ENCODE measurements at regions not wholly inside any gene's neighbourhood (a gene's known extent, or its start where the extent isn't known, plus 50 kb on each side); places are given as distances from the start of the nearest gene placed in this dataset.

- TF ChIP-seq CTBP1 (IDR thresholded peaks at IDR 0.05; ENCODE audit: borderline replicate concordance) (no peak), ELF4 (IDR thresholded peaks at IDR 0.05) (no peak), SP1 (IDR thresholded peaks at IDR 0.05) (no peak), L3MBTL2 (conservative IDR thresholded peaks at IDR 0.05) (no peak), ZNF384 (IDR thresholded peaks at IDR 0.05) (no peak), ARNT (IDR thresholded peaks at IDR 0.05) (no peak), NFRKB (IDR thresholded peaks at IDR 0.05) (no peak), FOXA1 (IDR thresholded peaks at IDR 0.05) (no peak), FOXM1 (IDR thresholded peaks at IDR 0.05; ENCODE audit: borderline replicate concordance) (no peak), BHLHE40 (IDR thresholded peaks at IDR 0.05; ENCODE audit: borderline replicate concordance) (no peak), TARDBP (IDR thresholded peaks at IDR 0.05) (no peak), PKNOX1 (IDR thresholded peaks at IDR 0.05) (no peak), SUZ12 (IDR thresholded peaks at IDR 0.05) (no peak), HDGF (IDR thresholded peaks at IDR 0.05; ENCODE audit: borderline replicate concordance) (no peak), FOXK2 (IDR thresholded peaks at IDR 0.05) (no peak), LEF1 (IDR thresholded peaks at IDR 0.05; ENCODE audit: borderline replicate concordance) (no peak)
- no peak for DNase-seq (ENCODE audit: extremely low spot score)
- CTCF ChIA-PET = no interaction called here
- POLR2A ChIA-PET = no interaction called here
Observed at GRCh38 chr18:14905350-14905749, 157.4 kb downstream of the ANKRD30B start.

- TF ChIP-seq ELF4 (IDR thresholded peaks at IDR 0.05) (no peak), BHLHE40 (IDR thresholded peaks at IDR 0.05; ENCODE audit: borderline replicate concordance) (no peak), ARNT (IDR thresholded peaks at IDR 0.05) (no peak)
- no peak for DNase-seq (ENCODE audit: extremely low spot score)
- CTCF ChIA-PET = no interaction called here
- POLR2A ChIA-PET = no interaction called here
Observed at GRCh38 chr18:14905979-14906378, 158.0 kb downstream of the ANKRD30B start.

- POLR2A ChIA-PET = no interaction called here
- TF ChIP-seq ELF4 (IDR thresholded peaks at IDR 0.05) (no peak), BHLHE40 (IDR thresholded peaks at IDR 0.05; ENCODE audit: borderline replicate concordance) (no peak), HDGF (IDR thresholded peaks at IDR 0.05; ENCODE audit: borderline replicate concordance) (no peak), CTBP1 (IDR thresholded peaks at IDR 0.05; ENCODE audit: borderline replicate concordance) (no peak), NFRKB (IDR thresholded peaks at IDR 0.05) (no peak), FOXK2 (IDR thresholded peaks at IDR 0.05) (no peak), SP1 (IDR thresholded peaks at IDR 0.05) (no peak), SUZ12 (IDR thresholded peaks at IDR 0.05) (no peak), ZNF384 (IDR thresholded peaks at IDR 0.05) (no peak), ARNT (IDR thresholded peaks at IDR 0.05) (no peak)
- CTCF ChIA-PET = no interaction called here
- no peak for DNase-seq (ENCODE audit: extremely low spot score)
Observed at GRCh38 chr18:14907420-14907819, 159.4 kb downstream of the ANKRD30B start.

GRCh38 chr18:14908541-14908940 is 160.6 kb downstream of the ANKRD30B start:
- TF ChIP-seq ELF4 (IDR thresholded peaks at IDR 0.05) (no peak), BHLHE40 (IDR thresholded peaks at IDR 0.05; ENCODE audit: borderline replicate concordance) (no peak), ZNF384 (IDR thresholded peaks at IDR 0.05) (no peak), CTBP1 (IDR thresholded peaks at IDR 0.05; ENCODE audit: borderline replicate concordance) (no peak), TARDBP (IDR thresholded peaks at IDR 0.05) (no peak), LEF1 (IDR thresholded peaks at IDR 0.05; ENCODE audit: borderline replicate concordance) (no peak), ARNT (IDR thresholded peaks at IDR 0.05) (no peak), FOXK2 (IDR thresholded peaks at IDR 0.05) (no peak), SP1 (IDR thresholded peaks at IDR 0.05) (no peak), FOXM1 (IDR thresholded peaks at IDR 0.05; ENCODE audit: borderline replicate concordance) (no peak), SUZ12 (IDR thresholded peaks at IDR 0.05) (no peak), HDGF (IDR thresholded peaks at IDR 0.05; ENCODE audit: borderline replicate concordance) (no peak), L3MBTL2 (conservative IDR thresholded peaks at IDR 0.05) (no peak)
- POLR2A ChIA-PET = no interaction called here

GRCh38 chr18:14912967-14913366 is 165.0 kb downstream of the ANKRD30B start:
- no peak for TF ChIP-seq TARDBP (IDR thresholded peaks at IDR 0.05)
- no peak for TF ChIP-seq HDGF (IDR thresholded peaks at IDR 0.05; ENCODE audit: borderline replicate concordance)
- TF ChIP-seq NFRKB (IDR thresholded peaks at IDR 0.05) = no peak
- TF ChIP-seq CTBP1 (IDR thresholded peaks at IDR 0.05; ENCODE audit: borderline replicate concordance) = no peak
- TF ChIP-seq SUZ12 (IDR thresholded peaks at IDR 0.05) = no peak
- no peak for TF ChIP-seq BHLHE40 (IDR thresholded peaks at IDR 0.05; ENCODE audit: borderline replicate concordance)
- TF ChIP-seq FOXA1 (IDR thresholded peaks at IDR 0.05) = no peak
- no peak for TF ChIP-seq ELF4 (IDR thresholded peaks at IDR 0.05)
- TF ChIP-seq LEF1 (IDR thresholded peaks at IDR 0.05; ENCODE audit: borderline replicate concordance) = no peak
- no peak for TF ChIP-seq ZNF384 (IDR thresholded peaks at IDR 0.05)
- TF ChIP-seq ARNT (IDR thresholded peaks at IDR 0.05) = no peak
- no peak for DNase-seq (ENCODE audit: extremely low spot score)
- ChIA-PET CTCF (no interaction called here), POLR2A (no interaction called here)

More at GRCh38 chr18:14908541-14908940, 160.6 kb downstream of the ANKRD30B start:
- CTCF ChIA-PET = no interaction called here
- DNase-seq (ENCODE audit: extremely low spot score) = no peak

- POLR2A ChIA-PET = no interaction called here
- DNase-seq (ENCODE audit: extremely low spot score) = no peak
- no peak for TF ChIP-seq ZNF384 (IDR thresholded peaks at IDR 0.05)
- TF ChIP-seq CTBP1 (IDR thresholded peaks at IDR 0.05; ENCODE audit: borderline replicate concordance) = no peak
- TF ChIP-seq ELF4 (IDR thresholded peaks at IDR 0.05) = no peak
- TF ChIP-seq FOXK2 (IDR thresholded peaks at IDR 0.05) = no peak
- no peak for TF ChIP-seq FOXM1 (IDR thresholded peaks at IDR 0.05; ENCODE audit: borderline replicate concordance)
- no peak for TF ChIP-seq SUZ12 (IDR thresholded peaks at IDR 0.05)
- TF ChIP-seq HDGF (IDR thresholded peaks at IDR 0.05; ENCODE audit: borderline replicate concordance) = no peak
- TF ChIP-seq LEF1 (IDR thresholded peaks at IDR 0.05; ENCODE audit: borderline replicate concordance) = no peak
- TF ChIP-seq BHLHE40 (IDR thresholded peaks at IDR 0.05; ENCODE audit: borderline replicate concordance) = no peak
- TF ChIP-seq ARNT (IDR thresholded peaks at IDR 0.05) = no peak
- no peak for TF ChIP-seq L3MBTL2 (conservative IDR thresholded peaks at IDR 0.05)
- no peak for TF ChIP-seq PKNOX1 (IDR thresholded peaks at IDR 0.05)
- no peak for TF ChIP-seq FOXA1 (IDR thresholded peaks at IDR 0.05)
- no peak for TF ChIP-seq TARDBP (IDR thresholded peaks at IDR 0.05)
- no peak for TF ChIP-seq NFRKB (IDR thresholded peaks at IDR 0.05)
- no peak for TF ChIP-seq SP1 (IDR thresholded peaks at IDR 0.05)
- CTCF ChIA-PET = no interaction called here
Observed at GRCh38 chr18:14914121-14914520, 166.1 kb downstream of the ANKRD30B start.

- DNase-seq (ENCODE audit: extremely low spot score) = no peak
- no peak for TF ChIP-seq ZNF384 (IDR thresholded peaks at IDR 0.05)
- no peak for TF ChIP-seq ARNT (IDR thresholded peaks at IDR 0.05)
- TF ChIP-seq L3MBTL2 (conservative IDR thresholded peaks at IDR 0.05) = no peak
- no peak for TF ChIP-seq LEF1 (IDR thresholded peaks at IDR 0.05; ENCODE audit: borderline replicate concordance)
- no peak for TF ChIP-seq FOXM1 (IDR thresholded peaks at IDR 0.05; ENCODE audit: borderline replicate concordance)
- no peak for TF ChIP-seq CTBP1 (IDR thresholded peaks at IDR 0.05; ENCODE audit: borderline replicate concordance)
- no peak for TF ChIP-seq HDGF (IDR thresholded peaks at IDR 0.05; ENCODE audit: borderline replicate concordance)
- TF ChIP-seq NFRKB (IDR thresholded peaks at IDR 0.05) = no peak
- TF ChIP-seq FOXA1 (IDR thresholded peaks at IDR 0.05) = no peak
- no peak for TF ChIP-seq BHLHE40 (IDR thresholded peaks at IDR 0.05; ENCODE audit: borderline replicate concordance)
- no peak for TF ChIP-seq SP1 (IDR thresholded peaks at IDR 0.05)
- no peak for TF ChIP-seq TARDBP (IDR thresholded peaks at IDR 0.05)
- no peak for TF ChIP-seq FOXK2 (IDR thresholded peaks at IDR 0.05)
- ChIA-PET POLR2A (no interaction called here), CTCF (no interaction called here)
Observed at GRCh38 chr18:14914771-14915170, 166.8 kb downstream of the ANKRD30B start.
